Breast epithelium (tissue), 4 donors: ENCODE measurements at regions not wholly inside any gene's neighbourhood (a gene's known extent, or its start where the extent isn't known, plus 50 kb on each side); places are given as distances from the start of the nearest gene placed in this dataset.

Experiments used
- DNase-seq, 2 donors: peaks; one replicate each; pipeline ENCODE4 v3.0.0-alpha.2; 2019; ENCODE audit warnings: low spot score in 2 of 2
- H3K27ac ChIP-seq, 2 donors: fragments of 200-600 bp; sonication (generic) in 1 of 2; one replicate each; pipeline ENCODE4 v1.5.1; 2016 to 2019; ENCODE audit warnings: mild to moderate bottlenecking in 1 of 2
- H3K27me3 ChIP-seq, 2 donors: fragments of 200-600 bp; sonication (generic) in 1 of 2; one replicate each; pipeline versions ENCODE4 v1.5.1 to v1.6.0; 2017 to 2019; ENCODE audit warnings: control low read depth in 1 of 2, mild to moderate bottlenecking in 1 of 2
- H3K36me3 ChIP-seq: fragments of 200-600 bp; one replicate; pipeline ENCODE4 v1.5.1; 2019
- H3K4me1 ChIP-seq, 2 donors: fragments of 200-600 bp; sonication (generic); one replicate each; pipeline ENCODE4 v1.5.1; 2016 to 2019; ENCODE audit warnings: control low read depth in 1 of 2
- H3K4me3 ChIP-seq, 3 donors: fragments of 200-600 bp; sonication (generic); 1 replicate in 2 of 3; 2 replicates in 1 of 3; pipeline ENCODE4 v1.5.1; 2016 to 2019; ENCODE audit warnings: mild to moderate bottlenecking in 3 of 3, moderate library complexity in 2 of 3
- H3K9me3 ChIP-seq, 2 donors: fragments of 200-600 bp; sonication (generic) in 1 of 2; one replicate each; pipeline ENCODE4 v1.5.1; 2016 to 2019; ENCODE audit warnings: control low read depth in 1 of 2
- CTCF ChIP-seq, 3 donors: fragments of 450-650 bp; IDR thresholded peaks; one replicate each; pipeline ENCODE4 v1.5.1; 2016 to 2017; ENCODE audit warnings: antibody characterized with exemption in 3 of 3, mild to moderate bottlenecking in 3 of 3, moderate library complexity in 3 of 3
- POLR2A ChIP-seq: fragments of 450-650 bp; IDR thresholded peaks from one replicate; pipeline ENCODE4 v1.6.1; 2016; ENCODE audit warnings: antibody characterized with exemption, mild to moderate bottlenecking, moderate library complexity
- POLR2AphosphoS5 ChIP-seq, 3 donors: sonication (generic); formaldehyde crosslinking; IDR thresholded peaks; one replicate each; pipeline ENCODE4 v1.6.1; 2017; ENCODE audit warnings: antibody characterized with exemption in 3 of 3
- intact Hi-C: fragments of 100-400 bp; cut with DNase I; formaldehyde crosslinking; loops from one replicate; pipeline ENCODE4 v1.15.1; 2023; ENCODE audit warnings: low total_unique reads

GRCh38 chr13:74067818-74068217, 66.4 kb downstream of the KLF12 start:
- no peaks in the 10 kb centered on the region for H3K9me3 ChIP-seq
- DNase-seq, result no peak
- intact Hi-C loops, result no loop called here
- no peaks in the 10 kb centered on the region for H3K4me1 ChIP-seq
- no peaks in the 10 kb centered on the region for H3K36me3 ChIP-seq
- H3K4me3 ChIP-seq, result no peak overlapping the region
- H3K27ac ChIP-seq, result no peak overlapping the region
- no peaks in the 10 kb centered on the region for H3K27me3 ChIP-seq
- no peak for TF ChIP-seq POLR2A
- no peak for TF ChIP-seq CTCF (IDR thresholded peaks at IDR 0.05)
- no peak for TF ChIP-seq POLR2AphosphoS5 (IDR thresholded peaks at IDR 0.05)

- TF ChIP-seq CTCF (IDR thresholded peaks at IDR 0.05) (no peak), POLR2A (no peak), POLR2AphosphoS5 (IDR thresholded peaks at IDR 0.05) (no peak)
- Histone ChIP-seq H3K27me3 (no peaks in the 10 kb centered on the region), H3K4me1 (no peaks in the 10 kb centered on the region), H3K4me3 (no peak overlapping the region), H3K9me3 (no peaks in the 10 kb centered on the region), H3K36me3 (no peaks in the 10 kb centered on the region), H3K27ac (no peak overlapping the region)
- no peak for DNase-seq
- intact Hi-C loops, result no loop called here
Observed at GRCh38 chr13:74066937-74067336, 67.3 kb downstream of the KLF12 start.

- no peak for DNase-seq
- intact Hi-C loops, result no loop called here
Observed at GRCh38 chr13:74064805-74065312, 69.3 kb downstream of the KLF12 start.

GRCh38 chr13:74063533-74064100, 70.6 kb downstream of the KLF12 start:
- intact Hi-C loops, result no loop called here
- H3K4me3 ChIP-seq, result no peak overlapping the region

More at GRCh38 chr13:74064805-74065312, 69.3 kb downstream of the KLF12 start:
- no peaks in the 10 kb centered on the region for H3K9me3 ChIP-seq
- H3K36me3 ChIP-seq, result no peaks in the 10 kb centered on the region
- no peaks in the 10 kb centered on the region for H3K27me3 ChIP-seq
- no peak overlapping the region for H3K27ac ChIP-seq
- TF ChIP-seq POLR2AphosphoS5 (IDR thresholded peaks at IDR 0.05) (no peak), CTCF (IDR thresholded peaks at IDR 0.05) (no peak), POLR2A (no peak)
- H3K4me1 ChIP-seq, result no peaks in the 10 kb centered on the region
- H3K4me3 ChIP-seq, result no peak overlapping the region

More at GRCh38 chr13:74063533-74064100, 70.6 kb downstream of the KLF12 start:
- no peaks in the 10 kb centered on the region for H3K4me1 ChIP-seq
- no peak for TF ChIP-seq CTCF (IDR thresholded peaks at IDR 0.05)
- TF ChIP-seq POLR2A, result no peak
- no peak for TF ChIP-seq POLR2AphosphoS5 (IDR thresholded peaks at IDR 0.05)
- no peaks in the 10 kb centered on the region for H3K27me3 ChIP-seq
- no peaks in the 10 kb centered on the region for H3K9me3 ChIP-seq
- no peaks in the 10 kb centered on the region for H3K36me3 ChIP-seq
- H3K27ac ChIP-seq, result peak overlapping the region in 1 of 2 donors; percentile 30
- no peak for DNase-seq
